Psoas muscle (tissue), 7 donors: ENCODE measurements at regions not wholly inside any gene's neighbourhood (a gene's known extent, or its start where the extent isn't known, plus 50 kb on each side); places are given as distances from the start of the nearest gene placed in this dataset.

ENCODE experiments used
- ATAC-seq, 4 donors: fragments of 200-7000 bp; cut with Tn5 transposase; one replicate each; pipeline ENCODE4 v1.9.1; 2020; ENCODE audit warnings: moderate library complexity in 3 of 4, mild to moderate bottlenecking in 2 of 4
- DNase-seq, 2 donors: peaks; one replicate each; pipeline ENCODE4 v3.0.0-alpha.2; 2020
- H3K27ac ChIP-seq: fragments of 200-600 bp; one replicate; pipeline ENCODE4 v1.8.0; 2022
- H3K27me3 ChIP-seq, 3 donors: fragments of 200-600 bp in 1 of 3; one replicate each; pipeline versions ENCODE4 v1.6.1 to v1.8.0; 2013 to 2022; ENCODE audit warnings: low read length in 2 of 3, mild to moderate bottlenecking in 2 of 3, moderate library complexity in 1 of 3; ENCODE audit not compliant: insufficient read depth in 3 of 3
- H3K36me3 ChIP-seq, 2 donors: fragments of 200-600 bp in 1 of 2; one replicate each; pipeline versions ENCODE4 v1.6.1 to v1.8.0; 2013 to 2022; ENCODE audit warnings: low read depth in 1 of 2, mild to moderate bottlenecking in 1 of 2, moderate library complexity in 1 of 2; ENCODE audit not compliant: insufficient read depth in 1 of 2
- H3K4me1 ChIP-seq: fragments of 200-600 bp; one replicate; pipeline ENCODE4 v1.8.0; 2022
- H3K4me3 ChIP-seq: fragments of 200-600 bp; one replicate; pipeline ENCODE4 v1.8.0; 2022; ENCODE audit warnings: mild to moderate bottlenecking
- H3K9me3 ChIP-seq: fragments of 200-600 bp; one replicate; pipeline ENCODE4 v1.8.0; 2022
- WGBS, 3 donors: extraction: QIAGEN DNeasy Blood & Tissue Kit; methylation state at CpG; one replicate each; pipeline versions ENCODE4 v1.1.6 to v1.1.7; 2013; 5-methylcytosine and 5-hydroxymethylcytosine counted together
- intact Hi-C, 2 donors: fragments of 100-400 bp; cut with DNase I; formaldehyde crosslinking; loops; one replicate each; pipeline versions ENCODE4 v1.11.0 to v1.14.2; 2022
- TF ChIP-seq, protein P1 (sequence below): fragments of 200-600 bp; IDR thresholded peaks from one replicate; pipeline ENCODE4 v1.8.0; 2022; ENCODE audit warnings: antibody characterized with exemption
- donor health status: healthy with polysubstance abuse.
- donor health status: DM: no; HTN: no; CAD: no; lungs with moderate emphysema.
- donor health status: Bipolar disorder and iron deficiency.
- donor health status: healthy.
- donor health status: DM: yes; HTN: yes; CAD: no.
- donor health status: DM: no; HTN: no; CAD: no.
- donor health status: DM: yes; HTN: yes; CAD: no.

- intact Hi-C loops, result no loop called here
- H3K27me3 ChIP-seq, result no peaks in the 10 kb centered on the region
- H3K9me3 ChIP-seq, result no peaks in the 10 kb centered on the region
- H3K4me3 ChIP-seq, result no peak overlapping the region
- DNase-seq, result no peak
- no peak overlapping the region for H3K27ac ChIP-seq
- no peaks in the 10 kb centered on the region for H3K36me3 ChIP-seq
- peaks cover 9% of the 10 kb centered on the region for H3K4me1 ChIP-seq
- TF ChIP-seq, protein P1, sequence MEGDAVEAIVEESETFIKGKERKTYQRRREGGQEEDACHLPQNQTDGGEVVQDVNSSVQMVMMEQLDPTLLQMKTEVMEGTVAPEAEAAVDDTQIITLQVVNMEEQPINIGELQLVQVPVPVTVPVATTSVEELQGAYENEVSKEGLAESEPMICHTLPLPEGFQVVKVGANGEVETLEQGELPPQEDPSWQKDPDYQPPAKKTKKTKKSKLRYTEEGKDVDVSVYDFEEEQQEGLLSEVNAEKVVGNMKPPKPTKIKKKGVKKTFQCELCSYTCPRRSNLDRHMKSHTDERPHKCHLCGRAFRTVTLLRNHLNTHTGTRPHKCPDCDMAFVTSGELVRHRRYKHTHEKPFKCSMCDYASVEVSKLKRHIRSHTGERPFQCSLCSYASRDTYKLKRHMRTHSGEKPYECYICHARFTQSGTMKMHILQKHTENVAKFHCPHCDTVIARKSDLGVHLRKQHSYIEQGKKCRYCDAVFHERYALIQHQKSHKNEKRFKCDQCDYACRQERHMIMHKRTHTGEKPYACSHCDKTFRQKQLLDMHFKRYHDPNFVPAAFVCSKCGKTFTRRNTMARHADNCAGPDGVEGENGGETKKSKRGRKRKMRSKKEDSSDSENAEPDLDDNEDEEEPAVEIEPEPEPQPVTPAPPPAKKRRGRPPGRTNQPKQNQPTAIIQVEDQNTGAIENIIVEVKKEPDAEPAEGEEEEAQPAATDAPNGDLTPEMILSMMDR, result no peak
- ATAC-seq, result no peak
Measured at GRCh38 chr4:62948108-62948507, 1461.1 kb downstream of the TECRL start.

GRCh38 chr4:62940229-62940628 lies 1469.0 kb downstream of the TECRL start:
- H3K4me3 ChIP-seq, result no peak overlapping the region
- H3K27ac ChIP-seq, result no peak overlapping the region
- H3K36me3 ChIP-seq, result no peaks in the 10 kb centered on the region
- intact Hi-C loops, result no loop called here
- H3K9me3 ChIP-seq, result no peaks in the 10 kb centered on the region
- no peak for ATAC-seq
- TF ChIP-seq, protein P1, result no peak
- no peak for DNase-seq
- H3K4me1 ChIP-seq, result no peaks in the 10 kb centered on the region
- H3K27me3 ChIP-seq, result no peaks in the 10 kb centered on the region

GRCh38 chr4:62930884-62931283 lies 1478.4 kb downstream of the TECRL start:
- no CpG with 5 or more reads among the region's 1 CpG for WGBS, 3 donors

DNA sequence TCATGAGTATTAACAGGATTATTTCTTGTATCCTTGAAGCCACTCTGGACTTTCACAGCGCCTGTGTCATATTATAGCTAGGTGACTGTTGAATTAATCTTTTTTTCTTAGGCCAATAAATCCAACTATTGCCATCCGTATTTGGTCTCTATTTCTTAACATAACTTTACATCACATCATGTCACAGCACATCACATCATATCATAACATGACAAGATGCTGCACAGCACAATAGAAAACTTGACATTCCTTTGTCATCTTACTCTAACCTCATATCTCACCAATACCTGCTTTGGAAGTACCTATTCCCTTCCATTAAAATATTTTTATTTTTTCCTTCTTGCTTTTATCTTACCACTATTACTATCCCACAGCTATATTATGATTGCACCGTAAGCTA lies 1480.8 kb downstream of the TECRL start:
- WGBS, 3 donors, result 44 to 63% (median 48%) methylated on average over 3 of the region's 3 CpGs
- no peak overlapping the region for H3K27ac ChIP-seq
- no peak for DNase-seq

More at GRCh38 chr4:62930884-62931283, 1478.4 kb downstream of the TECRL start:
- ATAC-seq, result no peak
- TF ChIP-seq, protein P1, result no peak
- Histone ChIP-seq H3K9me3 (no peaks in the 10 kb centered on the region), H3K27ac (no peak overlapping the region), H3K4me3 (no peak overlapping the region), H3K4me1 (no peaks in the 10 kb centered on the region), H3K36me3 (no peaks in the 10 kb centered on the region), H3K27me3 (no peaks in the 10 kb centered on the region)
- DNase-seq, result no peak
- intact Hi-C loops, result no loop called here

DNA sequence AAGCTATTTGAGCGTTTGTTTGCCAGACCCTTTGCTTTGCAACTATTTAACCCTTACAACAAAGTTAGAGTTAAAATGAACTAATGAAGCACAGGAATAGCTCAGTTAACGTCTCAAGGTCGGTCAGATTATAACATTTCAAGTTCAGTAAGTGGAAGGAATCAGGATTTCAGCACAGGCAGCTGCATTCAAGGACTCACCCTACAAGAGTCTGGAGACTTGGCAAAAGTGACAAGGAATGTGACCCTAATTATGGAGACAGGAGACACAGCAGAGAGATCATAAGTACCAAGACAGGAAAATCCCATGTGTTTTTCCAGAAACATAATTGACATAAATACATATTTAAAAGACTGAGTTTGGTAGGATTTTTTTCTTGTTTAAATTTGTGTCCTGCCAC lies 1481.7 kb downstream of the TECRL start:
- no peak overlapping the region for H3K27ac ChIP-seq
- WGBS, 3 donors, result 27 to 36% (median 32%) methylated on average over 3 of the region's 3 CpGs
- no peaks in the 10 kb centered on the region for H3K27me3 ChIP-seq
- no peaks in the 10 kb centered on the region for H3K4me1 ChIP-seq
- H3K4me3 ChIP-seq, result no peak overlapping the region
- no peak for ATAC-seq
- no peaks in the 10 kb centered on the region for H3K9me3 ChIP-seq
- H3K36me3 ChIP-seq, result no peaks in the 10 kb centered on the region
- intact Hi-C loops, result no loop called here
- DNase-seq, result no peak
- TF ChIP-seq, protein P1, result no peak

More for the DNA sequence above, 1480.8 kb downstream of the TECRL start:
- H3K4me3 ChIP-seq, result no peak overlapping the region
- H3K9me3 ChIP-seq, result no peaks in the 10 kb centered on the region
- ATAC-seq, result no peak
- H3K36me3 ChIP-seq, result no peaks in the 10 kb centered on the region
- H3K4me1 ChIP-seq, result no peaks in the 10 kb centered on the region
- TF ChIP-seq, protein P1, result no peak
- no peaks in the 10 kb centered on the region for H3K27me3 ChIP-seq
- intact Hi-C loops, result no loop called here
